Left renal cortex interstitium (tissue), 4 donors: ENCODE measurements at regions not wholly inside any gene's neighbourhood (a gene's known extent, or its start where the extent isn't known, plus 50 kb on each side); places are given as distances from the start of the nearest gene placed in this dataset.
"Not testable (repeated sequence)": the region's sequence is repeated elsewhere in the genome, so short reads cannot be mapped to it uniquely, and the experiment has no call there.

Source experiments
- DNase-seq, 4 donors: peaks; one replicate each; pipeline ENCODE4 v3.0.0-alpha.2; 2013; ENCODE audit warnings: low read depth in 4 of 4, low spot score in 2 of 4, missing footprints in 1 of 4

- no peak for DNase-seq
Observed at GRCh38 chr13:79847882-79848592, 367.1 kb downstream of the NDFIP2 start.

GRCh38 chr13:79846386-79846785 lies 365.4 kb downstream of the NDFIP2 start:
- DNase-seq, result no peak

GRCh38 chr13:79837741-79838450 lies 356.9 kb downstream of the NDFIP2 start:
- no peak for DNase-seq

DNA sequence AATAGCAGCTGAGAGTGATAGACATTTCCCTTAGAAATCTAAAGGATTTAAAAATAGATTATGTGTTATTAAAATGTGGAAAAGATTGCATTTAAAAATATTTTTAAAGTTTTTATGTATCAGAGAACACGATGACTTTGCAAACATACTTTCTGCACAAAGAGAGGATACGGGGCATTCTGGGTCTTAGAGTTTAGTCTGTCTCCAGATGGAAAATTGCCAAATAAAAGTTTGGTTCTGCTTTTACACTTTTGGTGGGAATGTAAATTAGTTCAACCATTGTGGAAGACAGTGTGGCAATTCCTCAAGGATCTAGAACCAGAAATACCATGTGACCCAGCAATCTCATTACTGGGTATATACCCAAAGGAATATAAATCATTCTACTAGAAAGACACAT lies 355.2 kb downstream of the NDFIP2 start:
- DNase-seq, result not testable (repeated sequence)

DNA sequence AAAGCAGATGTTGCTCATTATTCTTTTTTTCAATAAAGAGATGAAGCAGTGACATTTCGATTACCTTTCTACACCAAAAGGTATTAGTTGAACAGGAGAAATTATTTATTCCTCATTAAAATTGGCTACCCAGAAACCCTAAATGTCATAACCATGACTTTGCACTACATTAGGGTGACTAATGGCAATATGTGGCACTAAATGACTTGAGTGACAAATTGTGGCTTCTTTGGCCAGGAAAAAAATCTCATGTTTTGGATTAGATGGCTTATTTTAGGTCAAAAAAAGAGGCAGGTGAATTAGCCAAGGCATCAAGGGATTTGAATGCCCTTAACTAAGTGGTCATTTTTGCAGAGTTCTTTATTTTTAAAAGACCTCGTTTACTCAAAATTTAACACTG lies 353.9 kb downstream of the NDFIP2 start:
- no peak for DNase-seq

- DNase-seq, result no peak
Observed at GRCh38 chr13:79833991-79834390, 353.0 kb downstream of the NDFIP2 start.

DNA sequence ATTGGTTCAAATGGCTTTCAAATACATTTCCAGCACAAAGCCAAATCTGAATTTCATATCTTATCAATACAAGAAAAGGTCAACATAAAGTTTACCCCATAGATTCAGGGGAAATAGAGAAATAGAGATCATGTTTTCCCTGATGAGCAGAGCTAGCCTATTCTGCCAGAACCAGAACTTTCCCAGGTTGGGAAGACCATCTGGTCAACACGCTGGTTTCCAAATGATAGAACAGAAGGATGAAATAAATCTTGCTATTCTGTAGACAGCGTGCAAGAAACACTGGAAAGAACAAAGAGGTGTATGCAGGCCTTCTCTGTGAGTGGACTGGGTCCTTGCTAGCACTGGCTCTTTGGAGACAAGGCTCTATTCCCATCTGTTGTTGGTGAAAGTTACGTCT lies 350.6 kb downstream of the NDFIP2 start:
- DNase-seq, result no peak

DNA sequence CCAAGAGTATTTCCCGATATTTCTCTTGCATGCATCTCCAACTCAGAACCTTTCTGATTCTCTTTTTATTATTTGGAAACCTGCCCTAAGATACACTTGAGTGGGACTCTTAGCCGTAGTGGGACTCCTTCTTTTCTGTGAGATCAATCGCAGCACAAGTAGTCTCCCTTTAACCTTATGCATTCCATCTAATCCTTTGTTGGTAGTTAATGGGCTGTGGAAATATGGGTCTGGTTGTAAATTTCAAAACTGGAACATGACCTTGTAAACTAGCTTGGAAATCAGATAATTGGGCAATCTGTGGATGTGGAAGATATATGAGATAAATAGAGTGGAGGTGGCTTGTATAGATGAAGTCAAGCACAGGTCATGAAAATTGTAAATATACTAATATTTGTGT lies 350.0 kb downstream of the NDFIP2 start:
- no peak for DNase-seq

- DNase-seq, result no peak
Observed at GRCh38 chr13:79830426-79830825, 349.5 kb downstream of the NDFIP2 start.

- DNase-seq, result no peak
Observed at GRCh38 chr13:79829880-79830279, 348.9 kb downstream of the NDFIP2 start.

GRCh38 chr13:79825959-79826358 lies 345.0 kb downstream of the NDFIP2 start:
- no peak for DNase-seq

GRCh38 chr13:79815041-79815440 lies 334.1 kb downstream of the NDFIP2 start:
- DNase-seq, result no peak

- no peak for DNase-seq
Observed at GRCh38 chr13:79812070-79812850, 331.3 kb downstream of the NDFIP2 start.

- no peak for DNase-seq
Observed at GRCh38 chr13:79811170-79811569, 330.2 kb downstream of the NDFIP2 start.

DNA sequence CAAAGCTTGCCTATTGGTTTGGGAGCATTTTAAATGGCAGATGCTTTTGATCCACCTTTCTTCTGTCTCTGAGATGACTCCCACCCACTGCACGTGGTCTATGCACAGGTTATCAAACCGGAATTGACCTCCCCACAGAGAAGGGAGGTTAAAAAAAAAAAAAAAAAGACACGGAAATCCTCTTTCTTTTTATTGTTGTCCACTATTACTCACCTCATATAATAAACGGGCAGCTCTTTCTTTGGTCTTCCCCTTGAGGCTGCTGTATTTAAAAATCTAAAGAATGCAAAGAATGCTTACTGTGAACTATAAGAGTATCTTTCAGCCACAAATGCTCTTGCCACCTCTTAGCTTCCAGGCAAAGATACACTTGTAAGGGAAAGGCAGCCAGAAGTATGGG lies 329.7 kb downstream of the NDFIP2 start:
- no peak for DNase-seq

DNA sequence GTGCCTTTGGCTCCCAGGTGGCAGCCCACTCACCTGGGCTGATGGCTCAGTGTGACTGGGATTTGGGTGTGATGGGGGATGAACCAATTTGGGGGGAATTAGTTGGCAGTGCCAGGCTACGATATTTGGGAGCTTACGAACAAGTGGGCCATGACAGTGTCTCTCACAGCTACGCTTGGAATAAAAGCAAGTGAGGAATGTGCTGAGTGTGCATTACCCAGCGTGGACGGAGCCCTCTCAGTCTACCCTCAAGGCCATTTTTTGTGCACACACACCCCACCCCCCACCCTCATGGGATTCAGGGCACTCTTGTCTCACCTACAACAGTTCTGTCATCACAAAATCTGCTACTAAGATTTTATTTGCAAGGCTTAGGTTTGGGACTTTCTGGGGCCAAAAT lies 329.1 kb downstream of the NDFIP2 start:
- no peak for DNase-seq

DNA sequence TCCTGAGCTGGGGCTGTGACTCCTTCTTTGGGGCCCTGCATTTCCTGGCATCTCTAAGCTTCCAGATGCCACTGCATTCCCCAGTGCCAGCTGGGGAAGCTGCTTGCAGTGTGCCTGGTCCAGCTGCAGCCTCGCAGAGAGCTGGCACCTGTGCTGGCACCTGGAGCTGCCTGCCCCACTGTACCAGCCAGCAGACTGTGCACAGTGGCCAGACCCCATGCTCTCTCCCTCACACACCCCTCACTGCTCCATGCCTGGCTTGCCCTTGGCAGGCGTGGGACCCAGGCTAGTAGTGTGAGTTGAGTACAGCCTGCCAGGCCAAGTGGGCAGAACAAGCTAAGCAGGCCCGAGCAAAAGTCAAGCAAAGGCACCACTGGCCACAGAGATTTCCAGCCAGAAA lies 327.5 kb downstream of the NDFIP2 start:
- no peak for DNase-seq

- no peak for DNase-seq
Observed at GRCh38 chr13:79807554-79807953, 326.6 kb downstream of the NDFIP2 start.

- no peak for DNase-seq
Observed at GRCh38 chr13:79806821-79807220, 325.9 kb downstream of the NDFIP2 start.

DNA sequence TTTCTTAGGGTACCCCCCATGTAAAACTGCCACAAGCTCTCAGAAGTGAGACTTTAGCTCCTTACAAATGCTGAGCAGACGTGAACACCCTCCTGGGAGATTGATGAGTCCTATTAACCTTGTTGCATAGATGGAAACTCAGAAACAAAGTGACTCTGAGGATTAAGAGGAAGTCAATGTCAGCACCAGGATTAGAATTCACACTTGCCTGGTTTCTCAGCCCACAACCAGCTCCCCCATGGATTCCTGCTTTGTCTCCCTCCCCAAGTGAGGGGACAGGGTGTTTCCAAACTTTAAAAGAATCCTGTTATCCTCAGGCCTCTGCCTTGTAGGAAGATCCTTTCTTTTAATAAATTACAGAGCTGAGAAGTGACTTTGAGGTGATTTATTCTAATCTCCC lies 324.4 kb downstream of the NDFIP2 start:
- no peak for DNase-seq

GRCh38 chr13:79803989-79804388 lies 323.0 kb downstream of the NDFIP2 start:
- DNase-seq, result no peak

DNA sequence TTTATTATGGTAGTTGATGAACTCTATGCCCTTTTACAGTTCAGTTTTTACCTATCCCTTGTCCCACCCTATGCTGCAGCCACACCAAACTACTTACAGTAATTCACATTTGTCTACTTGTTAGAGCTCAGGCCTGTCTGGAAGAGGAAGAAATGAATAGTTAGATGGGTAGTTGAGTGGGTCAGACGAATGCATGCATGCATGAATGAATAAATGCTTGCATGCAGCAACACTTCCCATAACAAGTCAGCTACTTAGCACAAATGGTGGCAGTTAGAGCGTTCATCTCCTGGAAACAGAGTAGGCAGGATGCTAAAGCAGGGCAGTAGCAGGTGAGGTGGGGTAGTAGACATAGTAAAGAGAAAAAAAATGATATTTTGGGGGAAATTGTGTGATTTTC lies 322.3 kb downstream of the NDFIP2 start:
- DNase-seq, result no peak
